GM21381 (cell line): ENCODE measurements at regions not wholly inside any gene's neighbourhood (a gene's known extent, or its start where the extent isn't known, plus 50 kb on each side); places are given as distances from the start of the nearest gene placed in this dataset.
"Not testable (repeated sequence)": the region's sequence is repeated elsewhere in the genome, so short reads cannot be mapped to it uniquely, and the experiment has no call there.

Source experiments
- ATAC-seq: cut with Tn5 transposase; IDR thresholded peaks from one replicate; pipeline ENCODE4 v1.9.1; 2021; ENCODE audit warnings: mild to moderate bottlenecking, moderate library complexity; ENCODE audit not compliant: unreplicated experiment

DNA sequence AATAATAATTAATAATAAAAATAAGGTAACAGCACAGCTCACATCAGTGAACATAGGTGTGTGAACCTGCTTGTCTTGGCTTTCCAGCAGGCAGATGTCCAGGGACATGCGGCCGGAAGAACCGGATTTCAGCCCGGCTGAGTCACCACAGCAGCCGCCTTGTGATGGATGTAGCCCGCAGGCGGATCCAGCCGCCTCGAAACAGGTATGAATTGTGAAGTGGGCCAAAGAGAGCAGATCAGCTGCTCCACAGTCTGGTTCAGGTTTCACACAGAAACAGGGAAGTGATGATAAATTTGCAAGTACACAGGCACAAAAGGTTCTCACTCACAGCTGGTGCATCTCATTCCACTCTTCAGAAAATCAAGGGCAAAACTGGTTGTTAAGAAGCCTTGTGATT lies 55.1 kb downstream of the ID4 start:
- ATAC-seq, result no peak

DNA sequence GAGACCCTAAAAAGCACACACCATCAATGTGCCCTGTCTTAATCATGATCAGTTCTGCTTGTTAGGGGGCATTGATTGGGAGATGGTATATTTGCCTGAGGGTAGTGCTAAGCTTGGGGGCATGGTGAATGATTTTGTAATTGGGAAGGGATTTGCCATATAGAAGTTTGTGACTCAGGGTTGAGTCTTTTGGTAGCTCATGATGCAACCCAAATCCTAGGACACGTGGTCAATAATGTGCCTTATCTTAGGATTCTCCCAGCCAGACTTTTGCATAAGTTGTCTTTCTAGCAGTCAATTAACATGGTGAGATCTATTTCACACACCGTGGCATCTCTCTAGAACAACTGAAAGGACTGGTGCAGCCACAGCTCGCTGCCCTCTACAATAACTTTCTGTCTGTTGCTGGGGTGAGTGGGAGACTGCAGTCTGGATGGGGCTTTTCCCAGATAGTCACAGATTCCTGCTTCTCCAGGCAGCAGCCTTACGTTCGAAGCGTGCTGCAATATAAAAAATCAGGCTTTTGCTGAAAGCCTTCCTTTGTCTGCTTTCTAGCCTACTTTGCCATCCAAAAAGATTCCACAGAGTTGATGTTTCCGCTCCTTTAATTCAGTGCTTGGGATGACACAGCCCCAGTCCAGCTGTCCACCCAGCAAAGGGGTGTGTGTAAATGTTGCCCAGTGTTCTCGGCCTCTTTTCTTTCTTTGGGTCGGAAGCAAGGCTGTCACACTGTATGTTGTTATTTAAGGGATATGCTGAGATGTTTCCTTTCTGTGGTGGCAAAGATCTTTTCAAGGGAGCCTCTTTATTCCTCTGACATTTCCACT lies 58.9 kb downstream of the ID4 start:
- ATAC-seq, result no peak

DNA sequence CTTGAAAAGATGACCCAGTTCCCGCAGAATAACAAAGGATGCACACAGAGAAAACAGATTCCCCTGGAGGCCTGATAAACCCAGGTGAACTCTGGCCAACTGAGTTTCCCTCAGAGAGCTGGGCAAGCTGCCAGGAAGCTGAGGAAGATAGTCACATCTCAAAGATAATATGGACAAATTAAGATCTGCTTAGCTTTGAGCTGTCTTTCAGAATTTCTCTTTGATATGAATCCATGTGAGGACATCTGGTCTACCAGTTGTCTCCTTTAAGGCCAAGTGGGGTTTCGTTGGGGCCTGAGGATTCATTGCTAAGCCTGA lies 59.5 kb downstream of the ID4 start:
- ATAC-seq, result no peak

DNA sequence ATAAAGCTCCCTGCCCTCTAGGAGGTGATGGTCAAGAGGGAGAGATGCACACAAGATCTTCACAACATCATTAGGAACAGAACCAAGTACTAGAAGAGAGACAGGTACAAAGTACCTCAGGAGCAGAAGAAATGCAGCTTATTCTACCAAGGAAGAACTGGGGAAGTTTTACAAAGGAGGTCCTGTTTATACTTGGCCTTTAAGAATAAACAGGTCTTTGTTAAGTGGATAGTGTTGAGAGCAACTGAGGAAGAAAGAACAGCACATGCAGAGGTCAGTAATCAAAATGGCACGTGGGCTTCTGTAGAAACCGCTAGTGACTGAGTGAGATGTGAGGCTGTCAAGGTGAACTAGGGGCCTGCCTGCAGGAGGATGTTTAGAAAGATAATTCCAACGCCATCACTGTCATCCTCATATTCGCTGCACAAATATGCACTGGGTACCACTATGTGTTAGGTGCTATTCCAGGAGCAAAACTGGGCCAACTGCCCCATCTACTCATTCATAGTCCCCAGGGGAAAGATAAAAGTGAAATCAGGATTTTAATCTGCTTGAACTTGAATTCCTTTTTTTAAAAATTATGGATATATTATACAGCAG lies 61.1 kb downstream of the ID4 start:
- no peak for ATAC-seq

DNA sequence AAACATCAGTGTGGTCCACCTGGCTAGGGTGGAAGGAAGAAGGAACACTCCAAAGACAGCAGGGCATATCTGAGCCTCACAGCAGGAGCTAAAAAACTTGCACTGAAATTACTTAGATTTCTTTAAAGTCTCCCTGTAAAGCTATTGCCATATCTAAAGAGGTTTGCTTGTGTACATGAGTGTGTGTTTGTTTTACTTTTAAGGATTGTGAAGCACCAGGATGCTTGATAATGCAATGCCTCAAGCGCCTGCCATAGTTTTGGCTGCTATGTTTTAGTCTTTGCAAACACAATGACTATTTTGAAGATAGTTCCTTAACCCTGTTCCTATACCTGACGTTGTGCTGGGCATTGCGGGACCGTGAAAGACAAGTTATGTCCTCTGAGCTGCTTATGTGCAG lies 65.0 kb downstream of the ID4 start:
- no peak for ATAC-seq

DNA sequence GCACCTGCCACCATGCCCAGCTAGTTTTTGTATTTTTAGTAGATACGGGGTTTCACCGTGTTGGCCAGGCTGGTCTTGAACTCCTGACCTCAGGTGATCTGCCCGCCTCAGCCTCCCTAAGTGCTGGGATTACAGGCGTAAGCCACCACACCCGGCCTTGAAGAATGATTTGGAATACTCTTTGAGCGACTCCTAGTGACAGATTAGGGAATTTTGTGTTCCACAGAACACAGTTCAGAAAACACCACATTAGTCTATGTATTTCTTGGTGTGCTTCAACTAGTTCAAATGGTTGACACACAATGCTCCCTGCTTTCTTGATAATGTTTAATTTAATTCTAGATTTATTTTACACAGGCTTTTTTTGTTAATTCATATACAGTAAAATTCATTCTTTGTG lies 67.2 kb downstream of the ID4 start:
- not testable (repeated sequence) for ATAC-seq

DNA sequence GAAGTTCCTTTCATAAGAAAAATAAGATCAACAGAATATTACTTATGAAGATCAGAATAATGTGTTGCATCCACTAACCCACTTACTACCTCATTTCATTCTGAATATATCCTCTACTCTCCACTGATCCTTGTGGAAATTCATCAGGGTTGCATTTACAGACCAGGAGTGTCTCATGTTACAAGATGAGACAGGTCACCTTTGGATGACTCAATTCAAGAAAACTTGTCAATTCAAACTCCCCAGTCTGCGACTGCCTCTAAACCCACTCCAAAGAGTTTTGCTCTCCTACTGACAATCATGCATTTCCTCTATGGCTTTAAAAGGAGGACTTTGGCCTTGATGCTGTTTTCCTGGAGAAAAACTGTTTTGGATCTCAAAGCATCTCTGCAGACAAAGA lies 68.4 kb downstream of the ID4 start:
- no peak for ATAC-seq

DNA sequence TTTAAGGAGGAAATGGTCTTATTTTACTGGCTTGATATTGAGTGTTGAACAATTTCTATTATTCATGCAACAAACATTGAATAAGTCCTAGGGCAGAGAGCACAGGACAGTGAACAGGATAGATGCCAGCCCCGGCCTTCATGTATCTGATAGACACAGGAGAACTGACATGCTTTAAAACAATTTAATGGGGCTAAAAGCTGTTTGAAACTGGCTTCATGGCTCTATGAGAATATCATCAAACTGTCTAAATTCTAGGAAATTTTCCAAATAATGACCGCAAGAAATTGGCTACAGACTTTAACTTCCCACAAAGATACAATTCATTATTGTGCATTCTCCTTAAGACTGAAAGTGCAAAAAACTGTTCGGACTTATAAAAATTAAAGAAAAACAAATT lies 69.0 kb downstream of the ID4 start:
- ATAC-seq, result no peak

DNA sequence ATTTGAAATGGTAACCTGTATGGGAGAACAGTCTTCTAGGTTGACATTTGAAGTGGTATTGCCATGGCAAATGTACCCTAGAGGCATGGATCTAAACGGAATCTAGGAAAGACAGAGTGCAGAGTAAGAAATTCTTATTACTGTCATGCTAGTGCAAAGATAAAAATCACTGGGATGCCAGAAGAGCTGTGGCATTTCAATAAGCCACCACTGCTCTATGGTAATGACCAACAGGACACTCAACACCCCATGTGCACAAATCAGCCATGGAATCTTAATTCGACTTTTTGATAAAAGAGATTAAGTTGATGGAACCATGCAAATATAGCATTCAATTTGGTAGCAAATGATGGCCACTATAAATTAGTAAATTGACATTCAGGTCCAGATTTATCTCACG lies 74.1 kb downstream of the ID4 start:
- no peak for ATAC-seq

DNA sequence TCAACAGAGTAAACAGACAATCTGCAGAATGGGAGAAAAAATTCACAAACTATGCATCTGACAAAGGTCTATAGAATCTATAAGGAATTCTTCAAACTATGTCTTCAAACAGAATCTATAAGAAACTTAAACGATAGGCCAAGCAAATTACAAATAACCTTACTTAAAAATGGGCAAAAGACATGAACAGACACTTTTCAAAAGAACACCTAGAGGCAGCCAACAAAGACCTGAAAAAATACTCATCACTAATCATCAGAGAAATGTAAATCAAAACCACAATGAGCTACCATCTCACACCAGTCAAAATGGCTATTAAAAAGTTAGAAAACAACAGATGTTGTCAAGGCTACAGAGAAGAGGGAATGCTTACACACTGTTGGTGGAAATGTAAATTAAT lies 81.3 kb downstream of the ID4 start:
- no peak for ATAC-seq

DNA sequence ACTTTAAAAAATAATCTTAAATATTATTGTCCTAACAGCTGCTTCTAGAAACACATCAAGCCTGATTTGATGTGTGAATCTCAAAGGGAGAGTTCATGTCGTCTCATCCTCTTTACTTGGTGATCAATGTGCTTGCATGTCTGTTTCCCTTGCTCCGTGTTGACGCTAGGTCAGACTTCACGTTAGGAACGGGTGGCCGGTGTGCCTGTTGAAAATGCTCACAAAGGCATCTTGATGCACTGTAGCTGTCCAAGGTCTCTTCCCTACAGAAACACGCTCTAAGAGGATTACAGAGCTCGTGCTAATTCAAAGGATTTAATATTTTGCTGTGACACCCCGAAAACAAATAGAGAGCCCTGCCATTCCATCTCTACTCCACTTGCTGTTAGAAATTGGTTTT lies 84.6 kb downstream of the ID4 start:
- ATAC-seq, result no peak

DNA sequence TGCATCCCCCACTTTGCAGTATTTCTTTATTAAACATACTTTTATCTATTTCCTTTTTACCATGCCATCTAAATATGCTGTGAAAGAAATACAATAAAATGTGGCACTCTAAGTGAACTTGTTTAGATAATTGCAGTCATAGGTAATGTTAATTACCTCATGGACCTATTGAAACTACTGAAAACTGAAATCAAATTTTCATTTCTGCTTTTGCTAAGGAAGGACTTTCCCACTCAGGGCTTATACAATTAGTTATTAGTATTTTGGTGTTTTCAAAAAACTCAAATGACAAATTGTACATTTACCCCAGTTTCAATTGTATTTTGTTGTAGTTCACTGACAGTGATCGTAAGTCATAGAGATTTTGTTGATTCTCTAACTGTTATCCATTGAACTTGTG lies 88.4 kb downstream of the ID4 start:
- ATAC-seq, result no peak

DNA sequence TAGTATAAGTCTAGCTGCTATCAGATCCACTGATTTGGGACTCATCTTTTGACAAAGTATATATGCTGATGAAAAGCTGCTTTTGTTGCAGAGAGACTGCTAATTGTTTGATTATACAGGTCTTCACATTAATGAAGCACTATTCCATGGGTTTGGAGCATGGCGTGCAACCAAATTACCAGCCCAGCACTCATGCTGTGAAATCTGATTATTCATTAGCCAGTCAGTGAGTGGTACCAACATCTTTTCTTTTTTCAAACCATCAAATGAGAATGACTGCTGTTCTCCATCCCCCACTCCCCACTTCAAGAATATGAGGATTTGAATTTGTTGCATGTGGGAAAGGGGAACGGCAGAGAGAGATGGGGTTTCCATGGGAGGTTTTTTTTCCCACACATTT lies 91.3 kb downstream of the ID4 start:
- no peak for ATAC-seq

DNA sequence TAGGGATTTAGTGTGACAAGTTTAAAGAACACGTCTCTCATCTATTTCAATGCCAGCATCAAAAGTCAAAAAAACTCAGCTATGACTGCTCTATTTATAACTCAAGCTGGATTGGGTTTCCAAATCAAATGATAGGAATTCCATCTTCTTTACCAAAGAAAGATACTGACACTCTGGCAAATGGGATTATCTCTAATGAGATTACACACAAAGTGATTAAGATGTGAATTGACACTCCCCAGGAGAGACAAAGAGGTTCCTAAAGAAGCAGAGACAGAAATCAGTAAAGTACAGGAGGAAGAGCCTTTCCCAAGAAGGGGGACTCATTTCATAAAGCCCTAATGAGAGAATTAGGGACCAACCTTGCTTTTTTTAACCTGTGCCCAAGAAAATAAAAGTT lies 92.1 kb downstream of the ID4 start:
- ATAC-seq, result no peak

DNA sequence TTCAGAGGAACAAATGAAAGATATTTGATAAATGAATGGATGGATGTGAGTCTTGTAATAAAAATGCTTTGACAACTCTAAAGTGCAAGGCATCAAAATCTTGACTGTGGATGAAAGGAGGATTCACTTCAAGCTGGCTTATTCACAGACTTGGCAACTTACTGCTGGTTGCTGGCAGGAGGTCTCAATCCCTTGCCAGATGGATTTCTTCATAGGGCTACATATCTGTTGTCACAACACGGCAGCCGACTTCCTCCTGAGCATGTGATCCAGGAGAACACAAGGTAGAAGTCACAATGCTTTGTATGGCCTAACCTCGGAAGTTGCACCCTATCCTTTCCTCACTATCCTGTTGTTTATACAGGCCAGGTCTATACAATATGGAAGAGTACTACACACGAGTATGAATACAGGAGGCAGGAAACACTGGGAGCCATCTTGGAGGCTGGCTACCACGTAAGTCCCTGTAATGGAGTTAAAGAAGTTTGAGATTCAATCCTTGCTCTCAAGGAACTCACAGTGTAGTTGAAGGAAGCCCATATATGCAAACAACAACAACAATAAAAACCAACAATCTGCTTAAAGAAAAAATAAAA lies 97.9 kb downstream of the ID4 start:
- no peak for ATAC-seq

DNA sequence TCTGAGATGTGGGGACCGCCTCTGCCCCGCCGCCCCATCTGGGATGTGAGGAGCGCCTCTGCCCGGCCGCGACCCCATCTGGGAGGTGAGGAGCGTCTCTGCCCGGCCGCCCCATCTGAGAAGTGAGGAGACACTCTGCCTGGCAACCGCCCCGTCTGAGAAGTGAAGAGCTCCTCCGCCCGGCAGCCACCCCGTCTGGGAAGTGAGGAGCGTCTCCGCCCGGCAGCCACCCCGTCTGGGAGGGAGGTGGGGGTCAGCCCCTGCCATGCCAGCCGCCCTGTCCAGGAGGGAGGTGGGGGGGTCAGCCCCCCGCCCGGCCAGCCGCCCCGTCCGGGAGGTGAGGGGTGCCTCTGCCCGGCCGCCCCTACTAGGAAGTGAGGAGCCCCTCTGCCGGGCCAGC lies 102.2 kb downstream of the ID4 start:
- not testable (repeated sequence) for ATAC-seq

DNA sequence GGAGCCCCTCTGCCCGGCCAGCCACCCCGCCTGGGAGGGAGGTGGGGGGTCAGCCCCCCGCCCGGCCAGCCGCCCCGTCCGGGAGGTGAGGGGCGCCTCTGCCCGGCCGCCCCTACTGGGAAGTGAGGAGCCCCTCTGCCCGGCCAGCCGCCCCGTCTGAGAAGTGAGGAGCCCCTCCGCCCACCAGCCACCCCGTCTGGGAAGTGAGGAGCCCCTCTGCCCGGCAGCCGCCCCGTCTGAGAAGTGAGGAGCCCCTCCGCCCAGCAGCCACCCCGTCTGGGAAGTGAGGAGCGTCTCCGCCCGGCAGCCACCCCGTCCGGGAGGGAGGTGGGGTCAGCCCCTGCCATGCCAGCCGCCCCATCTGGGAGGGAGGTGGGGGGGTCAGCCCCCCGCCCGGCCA lies 102.8 kb downstream of the ID4 start:
- ATAC-seq, result not testable (repeated sequence)

DNA sequence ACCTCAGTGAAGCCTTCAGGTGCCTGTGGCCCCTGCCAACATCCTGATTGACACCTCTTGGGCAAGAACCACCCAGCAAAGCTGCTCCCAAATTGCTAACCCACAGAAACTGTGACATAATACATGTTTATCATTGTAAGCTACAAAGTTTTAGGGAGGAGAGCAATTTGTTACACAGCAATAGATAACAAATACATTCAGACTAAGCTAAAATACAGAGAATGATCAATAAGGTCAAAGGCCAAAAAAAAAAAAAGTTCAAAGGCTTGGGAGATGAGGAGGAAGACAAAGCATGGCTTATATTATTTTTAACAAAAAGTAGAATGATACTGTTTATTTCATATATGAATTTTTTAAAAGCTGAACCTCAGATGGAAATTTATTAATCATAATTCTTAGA lies 105.9 kb downstream of the ID4 start:
- ATAC-seq, result no peak

DNA sequence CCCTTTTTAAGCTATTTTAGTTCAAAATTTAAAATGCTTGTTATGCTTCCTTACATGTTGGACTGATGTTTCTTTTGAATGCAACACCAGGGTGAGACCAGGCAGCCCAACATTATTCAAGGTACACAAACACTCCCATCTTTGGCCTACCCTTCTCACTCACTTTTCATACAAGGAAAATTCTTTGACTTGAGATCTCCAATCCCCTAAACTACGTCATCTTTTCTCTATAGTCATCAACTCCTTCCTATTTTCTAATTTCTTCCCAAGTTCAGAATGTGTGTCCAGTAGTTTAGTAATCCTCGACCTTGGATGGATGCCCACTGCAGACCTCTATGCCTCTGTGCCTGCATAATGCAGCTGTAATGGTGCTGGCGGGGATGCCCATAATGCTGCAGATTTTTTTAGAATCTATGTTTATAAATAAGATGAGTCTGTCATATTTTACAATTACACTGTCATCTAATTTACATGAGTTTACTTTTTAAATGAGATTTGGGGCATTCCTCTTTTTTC lies 108.7 kb downstream of the ID4 start:
- no peak for ATAC-seq

DNA sequence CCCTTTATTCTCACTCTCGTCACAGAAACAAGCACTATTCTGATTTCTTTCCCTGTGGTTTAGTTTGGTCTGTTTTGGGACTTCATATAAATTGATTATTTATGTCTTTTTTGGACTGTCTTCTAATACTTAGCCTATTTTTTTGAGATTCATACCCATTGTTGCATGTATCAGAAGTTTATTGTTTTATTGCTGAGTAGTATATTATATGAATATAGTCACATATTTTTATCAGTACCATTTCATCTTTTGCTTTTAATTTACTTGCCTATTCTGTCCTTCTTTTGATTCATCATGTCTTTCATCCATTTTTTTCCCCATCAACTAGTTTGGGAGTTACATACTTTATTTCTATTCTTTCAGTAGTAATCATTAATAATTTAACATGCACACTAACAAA lies 112.0 kb downstream of the ID4 start:
- ATAC-seq, result no peak

DNA sequence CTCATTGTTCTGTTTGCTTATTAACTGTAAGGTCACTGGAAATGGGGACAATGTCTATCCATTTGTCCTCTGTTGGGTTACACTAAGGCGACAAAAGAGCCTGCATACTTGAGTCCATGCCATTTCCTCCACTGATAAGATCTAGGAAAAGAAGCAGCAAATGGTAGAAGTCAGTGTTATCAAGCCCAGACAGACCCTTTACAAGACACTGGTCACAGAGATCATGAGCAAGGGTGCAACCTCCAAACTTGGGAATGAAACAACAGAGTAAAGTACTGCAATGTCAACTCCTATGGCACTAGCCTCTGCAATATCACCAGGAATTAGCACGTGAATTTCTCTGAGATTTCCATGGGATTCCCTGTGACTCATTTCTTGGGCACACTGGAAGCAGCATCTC lies 126.9 kb downstream of the ID4 start:
- ATAC-seq, result no peak

DNA sequence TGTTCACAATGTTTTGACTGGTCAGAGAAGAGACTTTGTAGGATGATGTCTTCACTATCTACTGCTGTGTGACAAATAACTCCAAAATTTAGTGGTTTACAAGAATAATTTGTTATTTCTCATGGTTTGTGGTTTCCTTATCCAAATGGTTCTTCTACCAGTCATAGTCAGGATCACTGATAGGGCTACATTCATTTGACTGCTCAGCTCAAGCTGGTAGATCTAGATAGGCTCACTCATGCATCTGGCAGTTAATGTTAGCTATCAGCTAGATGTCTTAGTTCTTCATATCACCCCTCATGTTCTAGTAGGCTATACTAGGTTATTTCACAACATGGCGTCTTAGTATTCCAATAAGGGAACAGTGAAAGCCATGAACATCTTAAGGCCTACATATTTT lies 131.0 kb downstream of the ID4 start:
- no peak for ATAC-seq
